Chondrocyte (in vitro differentiated cells): ENCODE measurements at regions not wholly inside any gene's neighbourhood (a gene's known extent, or its start where the extent isn't known, plus 50 kb on each side); places are given as distances from the start of the nearest gene placed in this dataset.
A peak's percentile ranks its signal among the peaks of the same experiment; 100 is the strongest.

ENCODE experiments used
- DNase-seq: peaks from one replicate; pipeline ENCODE4 v3.0.0; 2021; ENCODE audit warnings: mixed read lengths, low spot score
- H3K27ac Mint-ChIP-seq: one replicate; pipeline ENCODE4 v1.8.0; 2021; ENCODE audit warnings: mild to moderate bottlenecking, moderate library complexity, mixed read lengths; ENCODE audit not compliant: unreplicated experiment
- H3K27me3 Mint-ChIP-seq: 2 replicates; pipeline ENCODE4 v1.8.0; 2021; ENCODE audit warnings: low read depth, mixed read lengths
- H3K36me3 Mint-ChIP-seq: 2 replicates; pipeline ENCODE4 v1.8.0; 2021; ENCODE audit warnings: low read depth, mixed read lengths
- H3K4me1 Mint-ChIP-seq: 2 replicates; pipeline ENCODE4 v1.8.0; 2021; ENCODE audit warnings: low read depth, mild to moderate bottlenecking, mixed read lengths
- H3K4me3 Mint-ChIP-seq: one replicate; pipeline ENCODE4 v1.8.0; 2021; ENCODE audit warnings: mild to moderate bottlenecking, moderate library complexity, mixed read lengths; ENCODE audit not compliant: unreplicated experiment
- H3K9me3 Mint-ChIP-seq: 2 replicates; pipeline ENCODE4 v1.8.0; 2021; ENCODE audit warnings: low read depth, mixed read lengths
- TF ChIP-seq, protein P1 (sequence below): fragments of 200-600 bp; sonication (generic); IDR thresholded peaks from 2 replicates; pipeline ENCODE4 v1.5.0; 2021; ENCODE audit warnings: antibody characterized with exemption, mild to moderate bottlenecking, moderate library complexity

- H3K27ac Mint-ChIP-seq, result no peak overlapping the region
- H3K36me3 Mint-ChIP-seq, result no peaks in the 10 kb centered on the region
- no peaks in the 10 kb centered on the region for H3K27me3 Mint-ChIP-seq
- H3K4me1 Mint-ChIP-seq, result peaks cover 15% of the 10 kb centered on the region
- H3K4me3 Mint-ChIP-seq, result peak overlapping the region; percentile 65
- no peak for DNase-seq
- no peaks in the 10 kb centered on the region for H3K9me3 Mint-ChIP-seq
- TF ChIP-seq, protein P1, sequence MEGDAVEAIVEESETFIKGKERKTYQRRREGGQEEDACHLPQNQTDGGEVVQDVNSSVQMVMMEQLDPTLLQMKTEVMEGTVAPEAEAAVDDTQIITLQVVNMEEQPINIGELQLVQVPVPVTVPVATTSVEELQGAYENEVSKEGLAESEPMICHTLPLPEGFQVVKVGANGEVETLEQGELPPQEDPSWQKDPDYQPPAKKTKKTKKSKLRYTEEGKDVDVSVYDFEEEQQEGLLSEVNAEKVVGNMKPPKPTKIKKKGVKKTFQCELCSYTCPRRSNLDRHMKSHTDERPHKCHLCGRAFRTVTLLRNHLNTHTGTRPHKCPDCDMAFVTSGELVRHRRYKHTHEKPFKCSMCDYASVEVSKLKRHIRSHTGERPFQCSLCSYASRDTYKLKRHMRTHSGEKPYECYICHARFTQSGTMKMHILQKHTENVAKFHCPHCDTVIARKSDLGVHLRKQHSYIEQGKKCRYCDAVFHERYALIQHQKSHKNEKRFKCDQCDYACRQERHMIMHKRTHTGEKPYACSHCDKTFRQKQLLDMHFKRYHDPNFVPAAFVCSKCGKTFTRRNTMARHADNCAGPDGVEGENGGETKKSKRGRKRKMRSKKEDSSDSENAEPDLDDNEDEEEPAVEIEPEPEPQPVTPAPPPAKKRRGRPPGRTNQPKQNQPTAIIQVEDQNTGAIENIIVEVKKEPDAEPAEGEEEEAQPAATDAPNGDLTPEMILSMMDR, result peak; percentile 96
Measured at GRCh38 chr1:168439456-168440375, 104.1 kb downstream of the XCL2 start.

DNA sequence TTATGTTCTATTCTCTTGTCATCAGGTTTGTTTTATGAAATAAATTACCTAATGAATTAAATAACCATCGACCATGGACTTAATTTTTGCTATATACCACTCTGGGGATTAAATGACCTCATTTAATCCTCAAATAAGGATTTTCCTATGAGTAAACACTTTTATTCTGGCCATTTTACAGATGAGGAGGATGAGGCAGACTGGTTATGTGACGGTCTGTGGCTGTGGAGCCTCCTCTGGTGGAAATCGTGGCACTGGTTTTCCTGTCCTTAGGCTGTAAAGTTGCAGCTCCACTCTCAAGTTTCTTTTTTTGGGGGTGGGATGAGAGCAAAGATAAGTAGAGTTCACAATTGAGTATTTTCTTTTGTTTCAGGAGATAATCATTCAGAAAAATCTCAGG, 105.2 kb downstream of the XCL2 start:
- peaks cover 15% of the 10 kb centered on the region for H3K4me1 Mint-ChIP-seq
- H3K36me3 Mint-ChIP-seq, result peaks cover 1% of the 10 kb centered on the region
- peaks cover 4% of the 10 kb centered on the region for H3K27me3 Mint-ChIP-seq
- H3K9me3 Mint-ChIP-seq, result no peaks in the 10 kb centered on the region
- TF ChIP-seq, protein P1, result no peak
- DNase-seq, result no peak
- no peak overlapping the region for H3K27ac Mint-ChIP-seq
- no peak overlapping the region for H3K4me3 Mint-ChIP-seq

- H3K36me3 Mint-ChIP-seq, result peaks cover 1% of the 10 kb centered on the region
- TF ChIP-seq, protein P1, result no peak
- H3K27me3 Mint-ChIP-seq, result peaks cover 8% of the 10 kb centered on the region
- H3K4me3 Mint-ChIP-seq, result no peak overlapping the region
- no peaks in the 10 kb centered on the region for H3K9me3 Mint-ChIP-seq
- peaks cover 15% of the 10 kb centered on the region for H3K4me1 Mint-ChIP-seq
- DNase-seq, result no peak
- H3K27ac Mint-ChIP-seq, result no peak overlapping the region
Measured at GRCh38 chr1:168437821-168438220, 106.0 kb downstream of the XCL2 start.

GRCh38 chr1:168435439-168435838, 108.4 kb downstream of the XCL2 start:
- TF ChIP-seq, protein P1, result no peak
- Mint-ChIP-seq H3K27ac (no peak overlapping the region), H3K9me3 (no peaks in the 10 kb centered on the region), H3K4me1 (peaks cover 12% of the 10 kb centered on the region), H3K4me3 (no peak overlapping the region), H3K27me3 (peaks cover 8% of the 10 kb centered on the region), H3K36me3 (peaks cover 1% of the 10 kb centered on the region)
- no peak for DNase-seq

DNA sequence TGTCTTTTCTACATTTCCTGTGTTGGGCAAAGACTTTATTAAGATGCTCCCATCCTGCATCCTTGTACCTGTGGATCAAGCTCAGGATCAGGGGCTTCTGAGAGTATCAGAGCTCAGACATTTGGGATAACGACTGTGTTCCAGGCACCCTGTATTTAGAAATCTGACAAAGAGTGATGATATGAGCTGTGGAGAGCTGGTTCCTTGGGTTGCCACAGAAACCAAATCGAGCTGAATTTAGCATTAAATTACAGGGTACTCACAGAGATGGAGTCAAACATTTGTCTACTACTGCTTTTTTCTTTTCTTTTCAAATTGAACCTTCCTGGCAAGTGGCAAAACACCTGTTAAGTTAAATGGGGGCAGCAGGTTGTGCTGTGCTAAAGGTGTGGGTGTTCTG, 110.6 kb downstream of the XCL2 start:
- Mint-ChIP-seq H3K4me3 (no peak overlapping the region), H3K9me3 (no peaks in the 10 kb centered on the region)
- TF ChIP-seq, protein P1, result no peak

More for the DNA sequence above, 110.6 kb downstream of the XCL2 start:
- no peak overlapping the region for H3K27ac Mint-ChIP-seq
- peaks cover 1% of the 10 kb centered on the region for H3K36me3 Mint-ChIP-seq
- no peak for DNase-seq
- peaks cover 7% of the 10 kb centered on the region for H3K4me1 Mint-ChIP-seq
- peaks cover 8% of the 10 kb centered on the region for H3K27me3 Mint-ChIP-seq
